Gastrocnemius medialis (tissue), 4 donors: ENCODE measurements at regions not wholly inside any gene's neighbourhood (a gene's known extent, or its start where the extent isn't known, plus 50 kb on each side); places are given as distances from the start of the nearest gene placed in this dataset.

ENCODE experiments used
- ATAC-seq, 2 donors: fragments of 150-250 bp; one replicate each; pipeline ENCODE4 v1.9.1; 2016
- DNase-seq, 2 donors: peaks; one replicate each; pipeline ENCODE4 v3.0.0-alpha.2; 2019
- H3K27ac ChIP-seq, 4 donors: fragments of 200-600 bp; sonication (generic); 1 replicate in 1 of 4; 2 replicates in 3 of 4; pipeline ENCODE4 v1.5.1; 2016 to 2018; ENCODE audit warnings: mild to moderate bottlenecking in 2 of 4, moderate library complexity in 1 of 4
- H3K27me3 ChIP-seq, 3 donors: fragments of 200-600 bp; sonication (generic) in 2 of 3; 1 replicate in 1 of 3; 2 replicates in 2 of 3; pipeline versions ENCODE4 v1.5.1 to v1.6.0; 2016 to 2019; ENCODE audit warnings: mild to moderate bottlenecking in 1 of 3, moderate library complexity in 1 of 3
- H3K36me3 ChIP-seq, 2 donors: fragments of 200-600 bp; sonication (generic) in 1 of 2; one replicate each; pipeline ENCODE4 v1.5.1; 2017 to 2018
- H3K4me1 ChIP-seq, 2 donors: fragments of 200-600 bp; sonication (generic) in 1 of 2; one replicate each; pipeline ENCODE4 v1.5.1; 2016 to 2017; ENCODE audit warnings: mild to moderate bottlenecking in 2 of 2
- H3K4me3 ChIP-seq, 4 donors: fragments of 200-600 bp; sonication (generic) in 3 of 4; 1 replicate in 1 of 4; 2 replicates in 3 of 4; pipeline ENCODE4 v1.5.1; 2016 to 2019; ENCODE audit warnings: mild to moderate bottlenecking in 2 of 4
- H3K9me3 ChIP-seq, 3 donors: fragments of 200-600 bp; sonication (generic) in 2 of 3; 1 replicate in 1 of 3; 2 replicates in 2 of 3; pipeline ENCODE4 v1.5.1; 2016 to 2019
- POLR2A ChIP-seq, 2 donors: fragments of 450-650 bp; IDR thresholded peaks; one replicate each; pipeline ENCODE4 v1.6.1; 2017; ENCODE audit warnings: antibody characterized with exemption in 2 of 2, mild to moderate bottlenecking in 2 of 2, moderate library complexity in 2 of 2
- in situ Hi-C, 4 donors: fragments of 200-750 bp; cut with MboI; loops; one replicate each; pipeline versions ENCODE4 v1.15.0 to v1.8.0; 2017; ENCODE audit warnings: low sequenced_read_pairs in 4 of 4
- intact Hi-C: fragments of 100-400 bp; cut with DNase I; formaldehyde crosslinking; loops from one replicate; pipeline ENCODE4 v1.15.1; 2023; ENCODE audit warnings: low total_unique reads
- TF ChIP-seq, protein P1 (sequence below), 5 experiments: fragments of 450-650 bp in 3 of 5; fragments of 200-600 bp in 2 of 5; sonication (generic) in 2 of 5; IDR thresholded peaks in 4 of 5; conservative IDR thresholded peaks in 1 of 5; 1 replicate in 4 of 5; 2 replicates in 1 of 5; pipeline ENCODE4 v1.5.1; 2016 to 2019; ENCODE audit warnings: antibody characterized with exemption in 5 of 5, mild to moderate bottlenecking in 3 of 5, moderate library complexity in 3 of 5

DNA sequence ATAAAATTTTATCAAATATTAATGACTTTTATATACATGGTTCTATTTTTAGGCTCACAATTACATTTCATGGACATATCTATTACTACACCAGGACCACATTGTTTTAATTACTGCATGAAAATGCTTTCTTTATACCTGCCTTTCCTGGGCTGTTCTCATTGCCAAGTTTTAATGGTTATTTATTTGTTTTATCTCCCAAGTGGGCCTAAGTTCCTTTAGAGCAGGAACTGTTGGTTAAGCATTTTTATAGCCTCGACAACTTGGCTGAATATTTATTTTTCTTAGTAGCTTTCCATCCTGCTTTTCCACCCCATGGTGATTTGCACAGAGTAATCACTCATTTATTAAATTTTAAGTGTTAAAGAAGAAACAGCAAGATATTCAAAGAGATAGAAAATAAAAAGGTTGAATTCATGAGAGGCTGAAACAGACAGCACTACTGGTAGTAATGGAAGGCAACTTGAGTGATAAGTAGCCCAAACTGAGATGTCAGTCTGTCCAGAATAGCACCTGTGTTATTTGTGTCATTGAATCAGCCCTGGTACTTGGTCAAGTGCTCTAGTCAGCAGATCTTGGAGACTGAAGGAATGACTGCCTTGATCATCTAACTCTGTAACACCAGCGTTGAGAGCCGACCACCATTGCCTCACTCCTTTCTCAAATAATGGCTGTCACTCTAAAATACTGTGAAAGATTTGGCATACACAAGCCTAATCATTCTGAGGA is 119.1 kb upstream of the EGLN3 start:
- peak; percentile 59 to 71 for ATAC-seq
- H3K9me3 ChIP-seq: no peaks in the 10 kb centered on the region
- H3K27ac ChIP-seq: peak overlapping the region in 2 of 4 donors; percentile 3 to 11
- H3K4me1 ChIP-seq: peaks cover 0 to 7% of the 10 kb centered on the region in 2 donors
- intact Hi-C loops: loop anchor here (10.0 kb wide), 1 partner anchor 395 kb away; the partner anchor contains the start of gene SPTSSA
- no peaks in the 10 kb centered on the region for H3K36me3 ChIP-seq
- TF ChIP-seq POLR2A (IDR thresholded peaks at IDR 0.05): no peak
- TF ChIP-seq, protein P1, sequence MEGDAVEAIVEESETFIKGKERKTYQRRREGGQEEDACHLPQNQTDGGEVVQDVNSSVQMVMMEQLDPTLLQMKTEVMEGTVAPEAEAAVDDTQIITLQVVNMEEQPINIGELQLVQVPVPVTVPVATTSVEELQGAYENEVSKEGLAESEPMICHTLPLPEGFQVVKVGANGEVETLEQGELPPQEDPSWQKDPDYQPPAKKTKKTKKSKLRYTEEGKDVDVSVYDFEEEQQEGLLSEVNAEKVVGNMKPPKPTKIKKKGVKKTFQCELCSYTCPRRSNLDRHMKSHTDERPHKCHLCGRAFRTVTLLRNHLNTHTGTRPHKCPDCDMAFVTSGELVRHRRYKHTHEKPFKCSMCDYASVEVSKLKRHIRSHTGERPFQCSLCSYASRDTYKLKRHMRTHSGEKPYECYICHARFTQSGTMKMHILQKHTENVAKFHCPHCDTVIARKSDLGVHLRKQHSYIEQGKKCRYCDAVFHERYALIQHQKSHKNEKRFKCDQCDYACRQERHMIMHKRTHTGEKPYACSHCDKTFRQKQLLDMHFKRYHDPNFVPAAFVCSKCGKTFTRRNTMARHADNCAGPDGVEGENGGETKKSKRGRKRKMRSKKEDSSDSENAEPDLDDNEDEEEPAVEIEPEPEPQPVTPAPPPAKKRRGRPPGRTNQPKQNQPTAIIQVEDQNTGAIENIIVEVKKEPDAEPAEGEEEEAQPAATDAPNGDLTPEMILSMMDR (IDR thresholded peaks at IDR 0.05 in 4 of 5, conservative IDR thresholded peaks at IDR 0.05 in 1 of 5): no peak
- no peak for DNase-seq
- in situ Hi-C loops: no loop called here
- H3K4me3 ChIP-seq: no peak overlapping the region
- no peaks in the 10 kb centered on the region for H3K27me3 ChIP-seq

DNA sequence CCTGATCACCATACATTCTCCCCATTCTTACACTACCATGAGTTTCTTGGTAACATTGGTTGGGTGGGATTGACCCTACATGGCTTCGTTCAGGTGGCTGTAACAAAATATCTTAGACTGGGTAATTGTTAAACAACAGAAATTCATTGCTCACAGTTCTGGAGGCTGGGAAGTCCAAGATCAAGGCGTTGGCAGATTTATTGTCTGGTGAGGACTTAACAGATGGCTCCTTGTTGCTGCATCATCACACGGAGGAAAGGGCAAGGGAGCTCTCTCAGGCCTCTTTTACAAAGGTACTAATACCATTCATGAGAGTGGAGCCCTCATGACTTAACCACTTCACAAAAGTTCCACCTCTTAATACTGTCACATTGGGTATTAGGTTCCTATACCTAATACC is 116.7 kb upstream of the EGLN3 start:
- in situ Hi-C loops: no loop called here

GRCh38 chr14:34065690-34066391 is 115.0 kb upstream of the EGLN3 start:
- no peaks in the 10 kb centered on the region for H3K36me3 ChIP-seq
- intact Hi-C loops (loop anchor here (10.0 kb wide), 1 partner anchor 399 kb away; the partner anchor contains the start of gene SPTSSA), in situ Hi-C loops (no loop called here)
- H3K27me3 ChIP-seq: no peaks in the 10 kb centered on the region
- H3K27ac ChIP-seq: peak overlapping the region in 1 of 4 donors; percentile 21
- H3K4me3 ChIP-seq: no peak overlapping the region
- H3K4me1 ChIP-seq: peaks cover 12 to 31% of the 10 kb centered on the region in 2 donors
- no peaks in the 10 kb centered on the region for H3K9me3 ChIP-seq
- ATAC-seq (no peak), DNase-seq (no peak)
- TF ChIP-seq, protein P1 (IDR thresholded peaks at IDR 0.05 in 4 of 5, conservative IDR thresholded peaks at IDR 0.05 in 1 of 5): no peak
- TF ChIP-seq POLR2A (IDR thresholded peaks at IDR 0.05): no peak

More for the DNA sequence above, 116.7 kb upstream of the EGLN3 start:
- intact Hi-C loops: loop anchor here (10.0 kb wide), 1 partner anchor 397 kb away; the partner anchor contains the start of gene SPTSSA
- Histone ChIP-seq H3K9me3 (no peaks in the 10 kb centered on the region), H3K4me3 (no peak overlapping the region), H3K4me1 (peaks cover 9 to 30% of the 10 kb centered on the region in 2 donors), H3K27me3 (no peaks in the 10 kb centered on the region), H3K27ac (no peak overlapping the region), H3K36me3 (no peaks in the 10 kb centered on the region)
- ATAC-seq (no peak), DNase-seq (no peak)
- TF ChIP-seq, protein P1 (IDR thresholded peaks at IDR 0.05 in 4 of 5, conservative IDR thresholded peaks at IDR 0.05 in 1 of 5): no peak
- TF ChIP-seq POLR2A (IDR thresholded peaks at IDR 0.05): no peak

DNA sequence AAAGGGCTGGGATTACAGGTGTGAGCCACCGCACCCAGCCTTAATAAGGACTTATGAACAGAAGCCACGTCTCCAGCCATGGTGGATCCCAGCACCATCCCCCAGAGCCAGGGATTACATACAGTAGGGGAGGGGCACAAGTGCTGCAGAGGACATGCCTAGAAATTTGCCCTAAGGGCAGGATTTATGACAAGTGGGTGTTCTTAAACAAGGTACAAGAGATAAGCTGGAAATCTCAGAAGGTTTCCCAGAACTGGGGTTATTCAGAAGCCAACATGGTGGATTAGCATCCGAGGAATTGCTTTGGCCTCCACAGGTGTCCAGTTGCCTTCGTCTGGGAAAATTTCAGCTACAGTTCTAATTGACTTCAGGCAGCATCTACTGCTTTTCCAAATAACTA is 114.4 kb upstream of the EGLN3 start:
- H3K9me3 ChIP-seq: no peaks in the 10 kb centered on the region
- in situ Hi-C loops: no loop called here
- TF ChIP-seq POLR2A (IDR thresholded peaks at IDR 0.05): no peak
- TF ChIP-seq, protein P1 (IDR thresholded peaks at IDR 0.05 in 4 of 5, conservative IDR thresholded peaks at IDR 0.05 in 1 of 5): no peak
- H3K4me1 ChIP-seq: peaks cover 18 to 35% of the 10 kb centered on the region in 2 donors
- DNase-seq (no peak), ATAC-seq (no peak)
- H3K36me3 ChIP-seq: no peaks in the 10 kb centered on the region
- H3K4me3 ChIP-seq: no peak overlapping the region
- no peaks in the 10 kb centered on the region for H3K27me3 ChIP-seq
- H3K27ac ChIP-seq: peak overlapping the region in 2 of 4 donors; percentile 11 to 84
- intact Hi-C loops: loop anchor here (10.0 kb wide), 1 partner anchor 400 kb away; the partner anchor contains the start of gene SPTSSA
